GM21423 (cell line): ENCODE measurements at regions not wholly inside any gene's neighbourhood (a gene's known extent, or its start where the extent isn't known, plus 50 kb on each side); places are given as distances from the start of the nearest gene placed in this dataset.

Experiments used
- ATAC-seq: cut with Tn5 transposase; IDR thresholded peaks from one replicate; pipeline ENCODE4 v1.9.1; 2021; ENCODE audit warnings: mild to moderate bottlenecking, moderate library complexity; ENCODE audit not compliant: unreplicated experiment

DNA sequence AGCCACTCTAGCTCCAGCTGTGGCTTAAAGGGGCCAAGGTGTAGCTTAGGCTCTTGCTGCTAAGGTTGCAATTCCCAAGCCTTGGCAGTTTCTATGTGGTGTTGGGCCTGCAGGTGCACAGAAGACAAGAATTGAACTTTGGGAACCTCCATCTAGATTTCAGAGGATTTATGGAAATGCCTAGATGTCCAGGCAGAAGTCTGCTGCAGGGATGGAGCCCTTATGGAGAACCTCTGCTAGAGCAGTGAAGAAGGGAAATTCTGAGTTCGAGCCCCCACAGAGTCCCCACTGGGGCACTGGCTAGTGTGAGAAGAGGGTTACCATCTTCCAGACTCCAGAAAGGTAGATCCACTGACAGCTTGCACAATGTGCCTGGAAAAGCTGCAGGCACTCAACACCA lies 694.7 kb downstream of the SLC16A7 start:
- no peak for ATAC-seq

DNA sequence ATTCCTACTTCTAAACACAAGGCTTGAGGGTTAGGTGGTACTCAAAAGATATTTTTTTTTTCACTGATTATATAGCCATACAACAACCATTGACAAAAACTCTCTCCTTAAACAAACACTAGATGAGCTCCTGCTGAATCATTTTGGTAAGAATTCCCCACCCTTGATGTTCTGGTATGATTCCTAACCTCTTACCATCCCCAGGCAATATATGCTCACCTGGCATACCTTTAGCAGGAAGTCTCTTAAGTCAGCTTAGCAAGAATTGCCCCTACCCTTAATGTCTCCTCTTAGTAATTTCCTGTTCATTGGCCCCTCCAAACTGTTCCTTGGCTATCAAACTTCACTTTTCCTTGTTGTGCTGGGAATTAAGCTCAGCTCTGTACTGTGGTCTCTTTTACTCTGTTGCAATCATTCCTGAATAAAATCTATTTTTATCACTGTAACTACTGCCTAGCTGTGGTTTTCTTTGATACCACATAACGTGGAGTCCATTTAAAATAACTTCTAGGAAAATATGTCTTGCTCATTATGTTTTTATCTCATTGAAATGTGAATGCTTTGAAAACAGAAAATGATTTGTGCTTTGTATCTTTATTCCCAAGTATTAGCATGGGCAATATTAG lies 712.6 kb downstream of the SLC16A7 start:
- ATAC-seq: no peak

DNA sequence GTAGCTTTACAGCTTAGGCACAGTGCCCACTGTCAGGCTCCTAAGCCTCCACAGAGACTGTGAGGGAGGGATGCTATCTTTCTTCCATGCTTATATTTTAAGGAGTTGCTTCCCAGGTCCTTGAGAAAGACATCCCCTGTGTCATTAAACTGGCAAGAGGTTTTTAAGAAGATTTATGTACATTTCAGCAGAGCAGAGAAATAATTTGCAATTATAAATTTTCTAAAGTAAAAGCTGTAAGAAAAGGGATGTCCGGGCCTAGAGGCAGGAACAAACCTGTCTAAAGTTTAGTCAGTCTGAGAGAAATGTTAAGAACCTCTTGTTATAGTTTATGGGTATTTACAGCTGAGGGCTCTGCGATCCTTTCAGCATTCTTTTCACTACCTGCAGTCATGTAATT lies 716.1 kb downstream of the SLC16A7 start:
- no peak for ATAC-seq

DNA sequence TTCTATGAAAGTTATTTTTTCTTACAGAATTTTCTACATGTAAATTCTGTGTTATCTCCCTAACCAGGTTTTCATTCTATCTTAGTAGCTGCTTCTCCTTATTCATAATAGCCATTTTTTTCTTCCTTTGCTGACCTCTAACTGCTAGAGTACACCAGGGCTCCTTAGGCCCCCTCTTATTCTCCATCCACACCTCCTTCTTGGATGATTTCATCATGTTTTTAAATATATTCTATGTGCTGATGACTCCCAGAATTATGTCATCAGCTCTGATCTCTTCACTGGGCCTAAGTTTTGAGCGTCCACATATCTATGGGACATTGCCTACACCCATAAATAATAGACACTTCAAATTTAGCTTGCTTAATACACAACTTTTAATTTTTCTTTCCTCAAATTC lies 721.5 kb downstream of the SLC16A7 start:
- ATAC-seq: no peak

DNA sequence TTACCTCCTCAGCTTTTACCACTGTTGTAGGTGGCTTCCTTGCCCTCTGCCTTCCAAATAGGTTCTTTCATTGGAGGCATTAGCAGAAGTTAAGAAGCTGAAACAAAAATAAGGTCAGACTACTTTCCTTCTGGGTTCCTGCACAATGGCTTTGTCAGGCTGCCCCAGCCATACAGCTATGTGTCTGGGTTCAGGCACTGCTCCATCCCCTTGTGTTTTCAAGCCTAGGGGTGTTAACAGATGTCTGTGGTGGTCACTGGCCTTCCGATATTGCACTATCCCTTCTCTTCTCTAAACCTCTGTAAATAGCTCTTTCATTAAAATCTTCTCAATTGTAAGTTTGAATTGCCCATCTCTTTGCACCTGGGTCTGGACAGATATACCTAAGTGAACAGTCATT lies 728.9 kb downstream of the SLC16A7 start:
- ATAC-seq: no peak

DNA sequence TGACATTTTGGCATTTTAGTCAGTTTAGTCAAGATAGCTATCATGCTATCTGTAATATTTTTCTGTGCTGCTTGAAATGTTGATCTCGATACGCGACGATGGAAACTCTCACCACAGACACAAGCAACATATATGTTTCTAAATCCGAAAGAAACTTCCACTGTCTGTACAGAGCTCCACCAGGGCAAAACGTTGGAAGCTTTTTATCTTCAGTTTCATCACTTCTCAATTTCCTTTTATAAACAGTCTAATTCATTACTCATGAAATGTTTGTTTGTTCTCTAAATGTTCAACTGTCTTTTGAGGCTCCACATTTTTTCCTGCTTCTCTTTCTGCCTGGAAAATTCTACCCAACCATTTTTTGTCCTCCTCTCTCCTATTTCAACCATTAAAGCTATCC lies 737.6 kb downstream of the SLC16A7 start:
- ATAC-seq: no peak

DNA sequence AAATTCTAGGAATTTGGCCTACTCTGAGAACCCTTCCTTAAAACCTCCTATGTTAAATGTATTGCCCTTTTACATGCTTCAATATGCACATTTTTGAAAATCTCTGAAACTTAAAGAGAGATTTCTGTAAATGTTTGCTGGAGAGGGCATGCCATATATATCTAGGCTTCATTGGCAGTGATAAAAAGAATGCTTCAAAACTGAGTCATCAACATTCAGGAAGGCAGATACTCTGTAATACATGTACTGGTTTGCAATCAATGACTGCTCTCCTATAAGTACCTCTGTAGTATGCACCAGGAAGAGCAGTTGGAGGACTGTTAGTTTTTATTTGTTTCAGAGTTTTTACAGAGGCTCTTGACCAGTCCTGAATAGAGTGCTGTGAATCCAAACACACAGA lies 739.9 kb downstream of the SLC16A7 start:
- no peak for ATAC-seq

DNA sequence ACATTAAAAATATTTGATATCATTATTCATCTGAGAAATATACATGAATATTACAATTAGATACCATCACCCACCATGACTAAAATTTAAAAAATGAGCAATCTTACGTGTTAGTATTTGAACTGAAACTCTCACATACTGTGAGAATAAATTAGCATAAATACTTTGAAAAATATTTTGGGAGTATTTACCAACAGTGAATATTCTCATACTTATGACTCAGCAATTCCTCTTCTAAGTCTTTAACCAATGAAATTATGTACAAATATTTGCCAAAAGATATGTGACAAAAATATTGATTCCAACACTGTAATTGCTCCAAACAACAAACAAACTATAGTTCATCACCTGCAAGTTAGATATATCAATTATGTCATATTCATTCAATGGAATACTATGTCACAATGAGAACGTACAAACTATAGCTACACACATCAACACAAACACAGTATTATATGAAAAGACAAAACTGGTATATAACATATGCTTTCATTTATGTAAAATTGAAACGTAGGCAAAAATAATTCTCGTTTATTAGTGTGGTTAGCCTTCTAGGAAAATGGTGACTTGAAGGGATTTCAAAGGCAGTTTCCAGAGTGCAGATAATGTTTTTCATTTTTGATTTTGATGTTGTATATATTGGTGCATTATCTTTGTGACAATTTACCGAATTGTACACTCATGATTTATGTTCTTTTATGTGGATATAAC lies 742.2 kb downstream of the SLC16A7 start:
- ATAC-seq: no peak

DNA sequence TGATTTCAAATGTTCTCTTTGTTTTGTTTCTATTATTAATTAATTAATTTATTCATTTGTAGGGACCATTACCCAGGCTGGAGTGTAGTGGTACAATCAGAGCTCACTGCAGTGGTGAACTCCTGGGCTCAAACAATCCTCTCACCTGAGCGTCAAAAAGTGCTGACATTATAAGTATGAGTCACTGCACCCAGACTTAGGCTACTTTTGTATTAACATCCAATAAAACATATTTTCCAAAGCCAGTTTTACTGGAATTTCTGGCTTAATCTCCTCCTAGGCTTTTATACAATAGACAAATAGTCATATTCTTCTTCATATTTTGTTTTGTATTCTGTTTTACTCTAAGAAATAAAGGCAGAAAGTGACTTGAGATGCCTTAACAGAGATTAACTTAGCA lies 749.6 kb downstream of the SLC16A7 start:
- ATAC-seq: no peak

DNA sequence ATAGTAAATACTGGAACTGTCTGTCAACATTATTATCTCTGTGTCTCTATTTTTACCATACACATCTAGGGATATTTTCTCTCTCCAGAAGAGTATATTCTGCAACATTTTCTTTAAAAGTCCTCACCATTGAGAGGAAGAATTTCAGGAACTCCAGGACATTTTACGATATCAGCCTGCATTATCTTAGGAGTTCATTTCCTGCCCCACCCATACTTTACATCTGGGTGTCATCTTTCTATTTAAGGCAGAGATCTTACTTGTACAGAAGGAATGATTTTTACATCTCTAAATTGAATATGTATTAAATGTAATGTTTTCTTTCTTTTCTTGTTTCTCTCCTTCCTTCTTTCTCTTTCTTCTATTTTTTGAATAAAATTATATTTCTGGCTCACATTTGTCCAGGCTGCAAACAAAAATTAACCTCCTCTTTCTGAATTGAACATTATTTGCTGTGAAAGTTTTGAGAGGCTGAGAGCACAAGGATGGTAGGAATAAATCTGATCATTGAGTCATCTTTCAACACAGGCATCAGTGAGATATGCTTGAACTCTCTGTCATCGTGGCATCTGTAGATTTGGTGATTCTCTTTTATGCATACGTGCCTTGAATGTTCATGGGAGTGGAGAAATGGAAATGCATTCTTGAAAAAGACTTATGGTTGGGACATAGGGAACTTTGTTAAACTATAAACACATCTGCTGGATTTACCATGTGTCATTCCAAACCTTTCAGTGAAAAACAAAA lies 753.6 kb downstream of the SLC16A7 start:
- no peak for ATAC-seq

DNA sequence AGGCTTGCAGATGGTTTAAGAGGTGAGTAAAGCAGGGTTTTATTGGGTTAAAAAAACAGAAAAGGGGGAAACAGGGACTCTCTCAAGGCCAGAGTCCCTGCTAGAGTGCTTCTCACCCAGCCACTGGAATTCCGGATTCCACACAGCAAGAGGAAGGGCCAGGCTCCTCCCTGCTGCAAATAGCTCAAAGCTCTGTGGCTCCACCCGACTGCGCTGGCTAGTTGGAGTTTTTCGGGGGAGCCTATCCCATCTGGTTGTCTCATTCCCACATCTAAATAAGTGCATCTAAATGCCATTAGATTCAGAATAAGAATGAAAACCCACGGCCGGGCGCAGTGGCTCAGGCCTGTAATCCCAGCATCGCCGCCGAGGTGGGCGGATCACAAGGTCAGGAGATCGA lies 791.5 kb downstream of the SLC16A7 start:
- ATAC-seq: no peak

DNA sequence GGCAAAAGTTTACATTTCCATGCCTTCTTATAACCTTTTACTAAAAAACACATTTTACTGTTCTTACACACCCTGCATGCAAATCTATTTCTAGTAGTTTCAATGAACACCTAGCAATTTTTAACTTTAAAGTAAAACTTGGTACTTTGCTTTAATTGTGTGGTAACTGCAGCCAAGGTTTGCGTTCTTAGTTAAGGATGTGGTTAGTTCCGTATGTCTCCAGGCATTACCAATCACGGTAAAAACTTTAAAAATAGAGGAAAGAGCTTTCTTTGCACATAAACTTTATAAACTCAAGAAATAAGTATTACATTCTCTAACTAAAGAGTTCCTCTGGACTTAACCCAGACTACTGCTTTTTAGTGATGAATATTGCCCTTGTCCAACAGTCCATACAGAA lies 795.2 kb downstream of the SLC16A7 start:
- ATAC-seq: no peak

DNA sequence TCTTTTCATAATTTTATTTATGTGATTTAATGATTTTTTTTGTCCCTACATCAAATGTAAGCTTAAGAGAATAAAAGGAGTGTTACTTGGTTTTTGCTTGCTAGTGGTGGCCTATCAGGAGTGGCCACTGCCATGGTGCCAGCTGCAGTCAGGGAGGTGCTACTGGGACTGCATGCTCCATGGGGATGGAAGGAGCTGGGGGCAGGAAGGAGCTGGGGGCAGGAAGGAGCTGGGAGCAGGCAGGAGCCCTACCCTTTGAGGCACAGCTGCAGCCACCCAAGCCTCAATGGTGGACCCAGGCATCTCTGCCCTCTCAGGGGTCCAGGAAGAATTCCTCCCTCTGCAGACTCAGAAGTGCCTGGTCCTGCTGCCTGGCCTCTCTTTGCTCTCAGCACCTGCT lies 796.0 kb downstream of the SLC16A7 start:
- ATAC-seq: no peak

DNA sequence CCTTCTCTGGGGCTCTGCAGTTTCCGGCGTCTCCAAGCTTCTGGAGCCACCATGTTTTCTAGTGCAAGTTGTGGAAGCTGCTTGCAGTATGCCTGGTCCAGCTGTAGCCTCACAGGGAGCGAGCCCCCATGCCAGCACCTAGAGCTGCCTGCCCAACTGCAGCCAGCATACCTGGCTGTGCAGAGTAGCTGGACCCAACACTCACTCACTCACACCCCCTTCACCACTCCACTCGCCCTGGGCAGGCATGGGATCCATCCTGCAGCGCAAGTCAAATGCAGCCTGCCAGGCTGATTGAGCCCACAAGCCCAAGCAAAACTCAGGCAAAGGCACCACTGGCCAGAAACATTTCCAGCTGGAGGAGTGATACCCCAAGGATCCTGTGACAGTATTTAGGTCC lies 797.3 kb downstream of the SLC16A7 start:
- ATAC-seq: no peak

DNA sequence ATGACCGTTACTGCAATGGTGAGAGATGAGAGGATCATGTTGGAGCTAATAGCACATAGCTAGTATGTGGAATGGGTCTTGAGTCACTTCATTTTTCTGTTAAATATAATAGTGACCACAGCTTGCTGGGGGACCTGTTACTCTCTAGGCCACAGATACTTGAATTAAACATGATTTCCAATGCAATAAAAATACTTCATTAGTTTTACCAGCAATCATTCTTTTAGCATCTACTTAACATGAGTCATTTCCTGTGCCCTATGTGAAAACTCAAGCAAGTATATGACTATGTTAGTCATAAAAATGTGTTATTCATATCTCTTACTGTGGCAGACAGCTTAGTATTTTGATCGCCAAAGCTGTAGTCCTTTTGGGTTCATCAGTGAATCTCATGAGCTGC lies 798.8 kb downstream of the SLC16A7 start:
- no peak for ATAC-seq

DNA sequence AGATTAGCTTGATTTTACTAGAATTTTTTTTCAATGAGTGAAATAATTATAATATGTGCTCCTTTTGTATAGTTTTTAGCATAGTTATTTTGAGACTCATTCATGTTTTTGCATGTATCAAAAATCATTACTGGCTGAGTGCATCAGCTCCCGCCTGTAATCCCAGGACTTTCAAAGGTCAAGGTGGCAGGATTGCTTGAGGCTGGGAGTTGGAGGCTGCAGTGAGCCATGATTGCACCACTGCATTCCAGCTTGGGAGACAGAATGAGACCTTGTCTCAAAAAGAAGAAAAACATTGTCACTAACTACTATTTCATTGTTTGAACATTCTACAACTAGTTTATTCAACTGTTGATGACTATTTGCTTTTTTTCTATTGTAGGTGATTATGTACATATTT lies 802.7 kb downstream of the SLC16A7 start:
- no peak for ATAC-seq

DNA sequence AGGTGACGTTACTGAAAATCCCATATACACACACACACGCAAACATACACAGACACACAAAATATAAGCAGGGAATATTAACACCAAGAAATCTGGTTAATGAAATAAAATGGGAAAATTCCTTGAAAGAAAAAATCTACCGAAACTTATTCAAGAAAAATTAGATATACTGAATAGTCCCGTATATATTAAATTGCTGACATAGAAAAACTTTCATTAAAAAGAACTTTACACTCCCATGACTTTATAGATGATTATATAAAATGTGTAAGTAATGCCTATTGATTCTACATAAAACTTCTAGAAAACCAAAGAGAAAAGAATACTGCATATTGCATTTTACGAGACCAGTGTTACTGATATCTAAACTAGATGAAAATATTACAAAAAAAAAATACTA lies 803.2 kb downstream of the SLC16A7 start:
- no peak for ATAC-seq

DNA sequence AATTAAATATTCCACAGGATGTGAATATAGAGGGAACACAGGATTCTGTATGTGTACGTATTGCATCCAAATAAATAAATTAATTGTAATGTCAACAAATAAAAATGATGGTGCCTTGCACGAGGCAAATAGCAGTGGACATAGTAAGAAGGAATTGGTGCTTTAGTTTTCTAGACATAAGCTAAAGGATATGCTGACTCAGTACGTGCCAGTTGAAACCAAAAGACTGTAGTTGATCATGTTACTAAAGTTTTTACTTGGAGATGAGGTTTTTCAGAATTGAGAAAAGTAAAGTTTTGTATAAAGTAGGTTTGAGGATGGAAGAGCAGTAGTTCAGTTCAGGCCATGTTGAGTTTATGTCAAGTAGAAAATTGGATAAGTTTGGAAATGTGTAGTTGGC lies 807.2 kb downstream of the SLC16A7 start:
- ATAC-seq: no peak

DNA sequence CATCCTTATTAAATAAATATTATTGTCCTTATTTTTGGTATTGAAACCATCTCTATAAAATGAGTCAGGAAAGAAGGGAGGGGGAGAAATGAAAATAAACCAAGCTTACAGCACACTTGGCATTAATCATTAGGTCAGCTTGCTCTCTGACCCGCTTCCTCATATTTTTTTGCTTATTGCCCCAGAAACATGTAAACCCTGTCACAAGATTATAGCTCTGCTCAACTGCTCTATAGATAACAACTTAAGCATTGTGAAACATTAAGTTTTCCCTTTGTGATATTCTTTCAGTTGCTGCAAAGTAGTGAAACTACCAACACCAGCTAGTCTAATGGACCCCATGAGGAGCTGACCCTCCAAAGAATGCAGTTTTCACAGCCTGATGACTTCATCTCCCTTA lies 819.5 kb downstream of the SLC16A7 start:
- no peak for ATAC-seq

DNA sequence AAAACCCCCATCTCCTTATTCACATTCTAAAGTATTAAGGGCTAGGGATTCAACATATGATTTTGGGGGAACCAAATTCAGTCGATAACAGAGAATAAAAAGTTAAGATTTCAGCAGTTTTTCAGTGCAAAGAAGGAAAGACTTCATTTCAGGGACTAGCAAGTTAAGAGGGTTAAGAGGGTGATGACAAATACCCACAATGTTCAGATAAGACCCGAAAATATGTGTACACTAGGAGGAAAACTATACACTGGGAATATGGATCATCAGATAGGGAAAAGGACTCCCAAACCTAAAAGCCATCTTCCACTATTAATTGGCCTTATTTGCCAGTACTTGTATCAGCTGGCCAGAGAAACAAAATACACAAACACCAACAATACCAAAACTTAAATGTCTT lies 824.2 kb downstream of the SLC16A7 start:
- ATAC-seq: no peak

DNA sequence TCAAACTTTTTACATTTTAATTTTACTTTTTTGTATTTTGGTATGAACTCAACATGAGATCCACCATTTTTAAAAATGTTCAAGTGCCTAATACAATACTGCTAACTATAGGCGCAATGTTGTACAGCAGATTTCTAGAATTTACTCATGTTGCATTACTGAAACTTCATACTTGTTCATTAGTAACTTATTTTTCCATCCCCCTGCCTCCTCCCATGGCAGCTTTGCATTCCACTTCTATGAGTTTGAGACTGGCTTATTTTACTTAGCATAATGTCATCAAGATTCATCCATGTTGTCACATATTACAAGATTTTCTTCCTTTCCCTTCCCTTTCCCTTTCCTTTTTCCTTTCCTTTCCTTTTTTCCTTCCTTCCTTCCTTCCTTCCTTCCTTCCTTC lies 825.9 kb downstream of the SLC16A7 start:
- no peak for ATAC-seq

DNA sequence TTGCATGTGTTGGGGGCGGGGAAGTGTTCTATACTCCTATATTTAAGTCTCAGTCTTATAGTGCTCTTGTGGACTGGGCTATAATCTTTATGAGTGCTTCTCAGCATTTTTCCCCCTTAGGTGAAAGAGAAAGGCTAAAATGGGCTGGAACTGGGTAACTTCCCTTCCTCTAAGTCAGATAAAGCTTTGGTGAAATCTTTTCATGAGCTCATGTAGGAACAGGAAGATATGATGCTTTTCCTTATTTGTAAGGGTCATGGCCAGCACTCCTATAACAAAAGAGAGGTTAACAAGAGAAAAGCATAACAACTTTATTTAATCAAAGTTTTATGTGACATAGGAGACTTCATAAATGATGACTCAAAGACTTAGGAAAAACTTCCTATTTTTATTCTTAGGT lies 841.5 kb downstream of the SLC16A7 start:
- no peak for ATAC-seq
